Upper lobe of left lung (tissue), 6 donors: ENCODE measurements at regions not wholly inside any gene's neighbourhood (a gene's known extent, or its start where the extent isn't known, plus 50 kb on each side); places are given as distances from the start of the nearest gene placed in this dataset.
A peak's percentile ranks its signal among the peaks of the same experiment; 100 is the strongest.

Experiments
- ATAC-seq, 2 donors: fragments of 200-7000 bp; cut with Tn5 transposase; one replicate each; pipeline ENCODE4 v1.9.1; 2022; ENCODE audit warnings: mild to moderate bottlenecking in 2 of 2, moderate library complexity in 2 of 2; ENCODE audit not compliant: low FRiP score in 2 of 2
- DNase-seq, 2 donors: peaks; one replicate each; pipeline ENCODE4 v3.0.0-alpha.2; 2019 to 2020
- H3K27ac ChIP-seq, 4 donors: fragments of 200-600 bp; sonication (generic); one replicate each; pipeline ENCODE4 v1.5.1; 2016 to 2019
- H3K27me3 ChIP-seq, 4 donors: fragments of 200-600 bp; sonication (generic); one replicate each; pipeline ENCODE4 v1.5.1; 2017 to 2019
- H3K36me3 ChIP-seq, 4 donors: fragments of 200-600 bp; sonication (generic); one replicate each; pipeline ENCODE4 v1.5.1; 2016 to 2019
- H3K4me1 ChIP-seq, 4 donors: fragments of 200-600 bp; sonication (generic); one replicate each; pipeline ENCODE4 v1.5.1; 2018 to 2019
- H3K4me3 ChIP-seq, 4 donors: fragments of 200-600 bp; sonication (generic); one replicate each; pipeline ENCODE4 v1.5.1; 2017 to 2019; ENCODE audit warnings: mild to moderate bottlenecking in 2 of 4, moderate library complexity in 1 of 4
- H3K9me3 ChIP-seq, 4 donors: fragments of 200-600 bp; sonication (generic); one replicate each; pipeline ENCODE4 v1.5.1; 2018 to 2019
- CTCF ChIP-seq, 6 experiments: fragments of 450-650 bp in 4 of 6; fragments of 200-600 bp in 2 of 6; sonication (generic) in 2 of 6; IDR thresholded peaks; one replicate each; pipeline ENCODE4 v1.5.1; 2016 to 2019; ENCODE audit warnings: antibody characterized with exemption in 6 of 6
- EP300 ChIP-seq, 4 donors: sonication (generic); formaldehyde crosslinking; IDR thresholded peaks; one replicate each; pipeline ENCODE4 v1.5.1; 2017; ENCODE audit warnings: antibody characterized with exemption in 4 of 4, control low read depth in 2 of 4
- POLR2A ChIP-seq, 4 donors: fragments of 450-650 bp; IDR thresholded peaks; one replicate each; pipeline ENCODE4 v1.5.1; 2016 to 2017; ENCODE audit warnings: antibody characterized with exemption in 4 of 4, mild to moderate bottlenecking in 2 of 4
- POLR2AphosphoS5 ChIP-seq, 2 donors: sonication (generic); formaldehyde crosslinking; IDR thresholded peaks; one replicate each; pipeline ENCODE4 v1.5.1; 2017; ENCODE audit warnings: antibody characterized with exemption in 2 of 2
- WGBS, 2 donors: methylation state at CpG; one replicate each; pipeline ENCODE4 v1.1.5; 2017 to 2018; 5-methylcytosine and 5-hydroxymethylcytosine counted together
- donor health status: DM: no; HTN: no; CAD: no; lungs with moderate emphysema.
- donor health status: DM: no; HTN: yes; CAD: no; lungs with severe emphysema.

- TF ChIP-seq POLR2A (IDR thresholded peaks at IDR 0.05) (no peak), CTCF (IDR thresholded peaks at IDR 0.05) (no peak), POLR2AphosphoS5 (IDR thresholded peaks at IDR 0.05) (no peak), EP300 (IDR thresholded peaks at IDR 0.05) (no peak)
Observed at GRCh38 chr4:112813790-112814189, 176.8 kb downstream of the LARP7 start.

GRCh38 chr4:112817933-112818593 is 181.1 kb downstream of the LARP7 start:
- 1 to 3% methylated on average over 14 of the region's 14 CpGs for WGBS, 2 donors
- Histone ChIP-seq H3K4me1 (peaks cover 0 to 12% (median 2%) of the 10 kb centered on the region in 4 donors), H3K9me3 (no peaks in the 10 kb centered on the region), H3K36me3 (no peaks in the 10 kb centered on the region), H3K4me3 (peak overlapping the region in 3 of 4 donors; percentile 24 to 42 (median 24)), H3K27ac (no peak overlapping the region), H3K27me3 (no peaks in the 10 kb centered on the region)
- peak; percentile 67 to 95 for ATAC-seq
- TF ChIP-seq POLR2AphosphoS5 (IDR thresholded peaks at IDR 0.05): no peak
- TF ChIP-seq EP300 (IDR thresholded peaks at IDR 0.05): no peak
- no peak for TF ChIP-seq CTCF (IDR thresholded peaks at IDR 0.05)
- no peak for TF ChIP-seq POLR2A (IDR thresholded peaks at IDR 0.05)
- DNase-seq: peak; percentile 37 to 39

More at GRCh38 chr4:112813790-112814189, 176.8 kb downstream of the LARP7 start:
- no peak overlapping the region for H3K27ac ChIP-seq
- no peaks in the 10 kb centered on the region for H3K9me3 ChIP-seq
- 67 to 72% methylated on average over 2 of the region's 2 CpGs for WGBS, 2 donors
- no peaks in the 10 kb centered on the region for H3K27me3 ChIP-seq
- DNase-seq (no peak), ATAC-seq (no peak)
- no peak overlapping the region for H3K4me3 ChIP-seq
- H3K4me1 ChIP-seq: peaks cover 0 to 12% (median 2%) of the 10 kb centered on the region in 4 donors
- no peaks in the 10 kb centered on the region for H3K36me3 ChIP-seq

- Histone ChIP-seq H3K4me3 (peak overlapping the region in 3 of 4 donors; percentile 24 to 42 (median 24)), H3K27me3 (no peaks in the 10 kb centered on the region), H3K27ac (no peak overlapping the region), H3K9me3 (no peaks in the 10 kb centered on the region), H3K4me1 (peaks cover 0 to 12% (median 2%) of the 10 kb centered on the region in 4 donors), H3K36me3 (no peaks in the 10 kb centered on the region)
- WGBS, 2 donors: 63 to 81% methylated on average over 3 of the region's 3 CpGs
- DNase-seq: no peak
- TF ChIP-seq POLR2AphosphoS5 (IDR thresholded peaks at IDR 0.05): no peak
- TF ChIP-seq POLR2A (IDR thresholded peaks at IDR 0.05): no peak
- TF ChIP-seq CTCF (IDR thresholded peaks at IDR 0.05): no peak
- no peak for TF ChIP-seq EP300 (IDR thresholded peaks at IDR 0.05)
- peak in 1 of 2 donors; percentile 60 for ATAC-seq
Observed at GRCh38 chr4:112818594-112818965, 181.6 kb downstream of the LARP7 start.

GRCh38 chr4:112819729-112820128 is 182.8 kb downstream of the LARP7 start:
- no peak for ATAC-seq
- TF ChIP-seq POLR2A (IDR thresholded peaks at IDR 0.05) (no peak), CTCF (IDR thresholded peaks at IDR 0.05) (no peak), EP300 (IDR thresholded peaks at IDR 0.05) (no peak), POLR2AphosphoS5 (IDR thresholded peaks at IDR 0.05) (no peak)
- no peak overlapping the region for H3K27ac ChIP-seq
- peaks cover 0 to 12% (median 2%) of the 10 kb centered on the region in 4 donors for H3K4me1 ChIP-seq
- H3K4me3 ChIP-seq: no peak overlapping the region
- no peak for DNase-seq
- 62 to 75% methylated on average over 5 of the region's 5 CpGs for WGBS, 2 donors
- no peaks in the 10 kb centered on the region for H3K27me3 ChIP-seq
- H3K36me3 ChIP-seq: no peaks in the 10 kb centered on the region
- no peaks in the 10 kb centered on the region for H3K9me3 ChIP-seq

- Histone ChIP-seq H3K9me3 (no peaks in the 10 kb centered on the region), H3K4me1 (peaks cover 0 to 5% (median 2%) of the 10 kb centered on the region in 4 donors), H3K36me3 (no peaks in the 10 kb centered on the region), H3K27ac (no peak overlapping the region), H3K27me3 (no peaks in the 10 kb centered on the region), H3K4me3 (no peak overlapping the region)
- ATAC-seq: no peak
- no peak for TF ChIP-seq POLR2AphosphoS5 (IDR thresholded peaks at IDR 0.05)
- TF ChIP-seq CTCF (IDR thresholded peaks at IDR 0.05): no peak
- TF ChIP-seq POLR2A (IDR thresholded peaks at IDR 0.05): no peak
- no peak for TF ChIP-seq EP300 (IDR thresholded peaks at IDR 0.05)
- no peak for DNase-seq
Observed at GRCh38 chr4:112823156-112823555, 186.2 kb downstream of the LARP7 start.
